GM12878 (cell line): ENCODE measurements at regions not wholly inside any gene's neighbourhood (a gene's known extent, or its start where the extent isn't known, plus 50 kb on each side); places are given as distances from the start of the nearest gene placed in this dataset.

Source experiments
- CHD1 ChIP-seq: IDR thresholded peaks from 2 replicates; pipeline ENCODE4 v1.6.1; 2012; ENCODE audit warnings: low read depth, low read length, improper control_type of control experiment
- ETV6 ChIP-seq, 2 experiments: fragments of 450-650 bp in 1 of 2; IDR thresholded peaks in 1 of 2; conservative IDR thresholded peaks in 1 of 2; 2 replicates each; pipeline ENCODE4 v1.6.1; 2014; ENCODE audit warnings: antibody characterized with exemption in 1 of 2, borderline replicate concordance in 1 of 2, low read depth in 1 of 2, mild to moderate bottlenecking in 1 of 2, moderate library complexity in 1 of 2
- EZH2 ChIP-seq: IDR thresholded peaks from 2 replicates; pipeline ENCODE4 v1.6.1; 2012; ENCODE audit warnings: low read depth, mild to moderate bottlenecking, control low read depth, inconsistent platforms, low read length, borderline replicate concordance; ENCODE audit not compliant: control insufficient read depth
- JUND ChIP-seq: IDR thresholded peaks from 2 replicates; pipeline ENCODE4 v1.6.1; 2012; ENCODE audit warnings: low read depth, mild to moderate bottlenecking, low read length, improper control_type of control experiment, moderate library complexity
- NRF1 ChIP-seq: conservative IDR thresholded peaks from 2 replicates; pipeline ENCODE4 v1.6.1; 2011; ENCODE audit warnings: mild to moderate bottlenecking, low read depth, low read length, improper control_type of control experiment
- POLR2A ChIP-seq: IDR thresholded peaks from 2 replicates; pipeline ENCODE4 v1.6.1; 2011; ENCODE audit warnings: low read depth, mild to moderate bottlenecking, low read length
- RAD21 ChIP-seq: IDR thresholded peaks from 2 replicates; pipeline ENCODE4 v1.6.1; 2011; ENCODE audit warnings: mild to moderate bottlenecking, low read depth, low read length, moderate library complexity; ENCODE audit not compliant: insufficient read depth
- REST ChIP-seq: IDR thresholded peaks from 2 replicates; pipeline ENCODE4 v1.6.1; 2012; ENCODE audit warnings: mild to moderate bottlenecking, low read depth, low read length
- SIN3A ChIP-seq: IDR thresholded peaks from 2 replicates; pipeline ENCODE4 v1.6.1; 2012; ENCODE audit warnings: low read depth, low read length, improper control_type of control experiment
- TF ChIP-seq, protein P1 (sequence below), 3 experiments: IDR thresholded peaks in 2 of 3; conservative IDR thresholded peaks in 1 of 3; 2 replicates each; pipeline ENCODE4 v1.5.1; 2011; ENCODE audit warnings: low read depth in 3 of 3, low read length in 3 of 3, mild to moderate bottlenecking in 3 of 3, control low read depth in 2 of 3, moderate library complexity in 2 of 3, inconsistent platforms in 1 of 3, mixed read lengths in 1 of 3; ENCODE audit not compliant: control insufficient read depth in 2 of 3, insufficient read depth in 1 of 3; ENCODE audit errors: extremely low read depth in 1 of 3

DNA sequence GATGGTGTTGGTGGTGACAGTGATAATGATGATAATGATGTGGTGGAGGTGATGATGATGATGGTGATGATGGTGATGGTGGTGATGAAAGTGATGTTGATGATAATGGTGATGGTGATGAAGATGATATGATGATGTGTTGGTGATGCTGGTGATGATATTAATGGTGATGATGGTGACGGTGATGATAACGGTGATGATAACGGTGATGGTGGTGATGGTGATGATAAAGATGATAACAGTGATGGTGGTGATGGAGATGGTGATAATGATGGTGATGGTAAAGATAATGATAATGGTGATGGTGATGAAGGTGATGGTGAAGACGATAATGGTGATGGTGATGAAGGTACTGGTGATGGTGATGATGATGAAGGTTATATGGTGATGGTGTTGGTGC lies 76.6 kb downstream of the UNCX start:
- TF ChIP-seq, protein P1, sequence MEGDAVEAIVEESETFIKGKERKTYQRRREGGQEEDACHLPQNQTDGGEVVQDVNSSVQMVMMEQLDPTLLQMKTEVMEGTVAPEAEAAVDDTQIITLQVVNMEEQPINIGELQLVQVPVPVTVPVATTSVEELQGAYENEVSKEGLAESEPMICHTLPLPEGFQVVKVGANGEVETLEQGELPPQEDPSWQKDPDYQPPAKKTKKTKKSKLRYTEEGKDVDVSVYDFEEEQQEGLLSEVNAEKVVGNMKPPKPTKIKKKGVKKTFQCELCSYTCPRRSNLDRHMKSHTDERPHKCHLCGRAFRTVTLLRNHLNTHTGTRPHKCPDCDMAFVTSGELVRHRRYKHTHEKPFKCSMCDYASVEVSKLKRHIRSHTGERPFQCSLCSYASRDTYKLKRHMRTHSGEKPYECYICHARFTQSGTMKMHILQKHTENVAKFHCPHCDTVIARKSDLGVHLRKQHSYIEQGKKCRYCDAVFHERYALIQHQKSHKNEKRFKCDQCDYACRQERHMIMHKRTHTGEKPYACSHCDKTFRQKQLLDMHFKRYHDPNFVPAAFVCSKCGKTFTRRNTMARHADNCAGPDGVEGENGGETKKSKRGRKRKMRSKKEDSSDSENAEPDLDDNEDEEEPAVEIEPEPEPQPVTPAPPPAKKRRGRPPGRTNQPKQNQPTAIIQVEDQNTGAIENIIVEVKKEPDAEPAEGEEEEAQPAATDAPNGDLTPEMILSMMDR (IDR thresholded peaks at IDR 0.05 in 2 of 3, conservative IDR thresholded peaks at IDR 0.05 in 1 of 3; ENCODE audit: control insufficient read depth in 2 of 3, extremely low read depth in 1 of 3, insufficient read depth in 1 of 3, low read depth in 3 of 3, low read length in 3 of 3): no peak
- TF ChIP-seq RAD21 (no peak), SIN3A (no peak), POLR2A (no peak), EZH2 (no peak), NRF1 (no peak), ETV6 (conservative IDR thresholded peaks at IDR 0.05 in 1 of 2, IDR thresholded peaks at IDR 0.05 in 1 of 2; ENCODE audit: borderline replicate concordance in 1 of 2, low read depth in 1 of 2) (no peak), REST (no peak), CHD1 (no peak), JUND (no peak)
